Esophagus (tissue), 2 donors: ENCODE measurements at regions not wholly inside any gene's neighbourhood (a gene's known extent, or its start where the extent isn't known, plus 50 kb on each side); places are given as distances from the start of the nearest gene placed in this dataset.
"Not testable (repeated sequence)": the region's sequence is repeated elsewhere in the genome, so short reads cannot be mapped to it uniquely, and the experiment has no call there.

Experiments used
- H3K27ac ChIP-seq, 2 donors: one replicate each; pipeline ENCODE4 v1.5.1; 2013; ENCODE audit warnings: low read depth in 2 of 2, mild to moderate bottlenecking in 2 of 2, inconsistent platforms in 1 of 2, low read length in 1 of 2, moderate library complexity in 1 of 2
- H3K27me3 ChIP-seq, 2 donors: one replicate each; pipeline ENCODE4 v1.6.1; 2013; ENCODE audit warnings: low read length in 2 of 2, control low read depth in 1 of 2, mild to moderate bottlenecking in 1 of 2; ENCODE audit not compliant: insufficient read depth in 2 of 2, control insufficient read depth in 1 of 2
- H3K36me3 ChIP-seq, 2 donors: one replicate each; pipeline ENCODE4 v1.6.1; 2013; ENCODE audit warnings: low read length in 1 of 2; ENCODE audit not compliant: control insufficient read depth in 2 of 2, insufficient read depth in 2 of 2
- H3K4me1 ChIP-seq, 2 donors: one replicate each; pipeline ENCODE4 v1.6.1; 2013; ENCODE audit warnings: low read length in 1 of 2; ENCODE audit not compliant: control insufficient read depth in 2 of 2, insufficient read depth in 2 of 2
- H3K4me3 ChIP-seq, 2 donors: one replicate each; pipeline ENCODE4 v1.5.1; 2013; ENCODE audit warnings: low read length in 2 of 2, mild to moderate bottlenecking in 2 of 2, low read depth in 1 of 2, moderate library complexity in 1 of 2
- H3K9me3 ChIP-seq, 2 donors: one replicate each; pipeline ENCODE4 v1.6.1; 2013; ENCODE audit warnings: mild to moderate bottlenecking in 2 of 2, low read depth in 1 of 2, low read length in 1 of 2, moderate library complexity in 1 of 2; ENCODE audit not compliant: control insufficient read depth in 2 of 2, insufficient read depth in 1 of 2
- WGBS, 2 donors: extraction: QIAGEN DNeasy Blood & Tissue Kit; methylation state at CpG; one replicate each; pipeline ENCODE4 v1.1.7; 2013; 5-methylcytosine and 5-hydroxymethylcytosine counted together
- donor health status: healthy with polysubstance abuse.
- donor health status: Bipolar disorder and iron deficiency.

DNA sequence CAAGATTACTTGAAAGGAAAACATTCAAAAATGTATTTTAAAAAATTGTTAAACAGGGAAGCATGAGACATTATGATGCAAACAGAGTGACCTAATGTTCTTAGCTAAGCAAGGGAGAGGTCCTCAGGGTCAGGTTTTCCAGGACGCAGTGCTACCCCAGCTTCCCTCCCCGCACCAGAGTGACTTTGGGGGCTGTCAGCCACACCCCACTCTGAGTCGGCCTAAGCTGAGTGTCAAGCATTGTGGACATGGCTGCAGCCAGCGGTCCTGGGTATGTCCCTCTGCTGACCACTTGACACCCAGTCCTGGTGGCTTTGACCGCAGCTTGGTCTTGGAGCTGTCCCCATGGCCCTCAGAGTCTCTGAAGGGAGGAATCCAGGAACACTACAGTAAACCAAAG lies 54.9 kb upstream of the CD93 start:
- peaks cover 2 to 44% of the 10 kb centered on the region in 2 donors for H3K4me1 ChIP-seq
- 87 to 95% methylated on average over 5 of the region's 5 CpGs for WGBS, 2 donors

GRCh38 chr20:23139984-23140383 lies 53.9 kb upstream of the CD93 start:
- WGBS, 2 donors: 56 to 86% methylated on average over 1 of the region's 1 CpG
- H3K4me3 ChIP-seq, H3K27ac ChIP-seq, H3K36me3 ChIP-seq, H3K27me3 ChIP-seq, H3K9me3 ChIP-seq: not testable (repeated sequence)
- peaks cover 2 to 40% of the 10 kb centered on the region in 2 donors for H3K4me1 ChIP-seq

More for the DNA sequence above, 54.9 kb upstream of the CD93 start:
- Histone ChIP-seq H3K36me3 (no peaks in the 10 kb centered on the region), H3K27me3 (no peaks in the 10 kb centered on the region), H3K4me3 (no peak overlapping the region), H3K27ac (no peak overlapping the region), H3K9me3 (no peaks in the 10 kb centered on the region)

DNA sequence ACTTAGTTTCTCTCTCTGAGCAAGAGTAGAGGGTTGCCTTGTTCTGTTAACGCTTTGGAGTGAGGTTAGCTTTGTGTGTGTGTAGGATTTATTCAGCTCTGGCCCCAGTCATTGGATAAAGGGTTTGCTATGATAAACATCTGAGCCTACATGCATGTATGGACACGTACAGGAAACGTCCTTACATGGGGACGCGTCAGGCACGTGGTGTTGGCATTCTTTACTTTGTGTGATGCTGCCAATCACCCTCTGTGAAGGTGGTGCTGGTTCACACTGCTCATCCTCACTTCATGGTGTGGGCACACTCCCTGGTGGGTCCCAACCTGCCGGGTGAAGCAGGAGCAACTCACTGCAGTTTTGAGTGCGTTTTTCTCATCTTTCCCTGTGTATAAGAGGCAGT lies 53.4 kb upstream of the CD93 start:
- Histone ChIP-seq H3K4me3 (no peak overlapping the region), H3K27ac (peak overlapping the region in 1 of 2 donors; percentile 77), H3K4me1 (peaks cover 2 to 37% of the 10 kb centered on the region in 2 donors), H3K9me3 (no peaks in the 10 kb centered on the region), H3K36me3 (no peaks in the 10 kb centered on the region), H3K27me3 (no peaks in the 10 kb centered on the region)
- 49 to 56% methylated on average over 8 of the region's 8 CpGs for WGBS, 2 donors

- 87 to 89% methylated on average over 3 of the region's 3 CpGs for WGBS, 2 donors
- Histone ChIP-seq H3K36me3 (no peaks in the 10 kb centered on the region), H3K27ac (peak overlapping the region; percentile 43 to 57), H3K9me3 (no peaks in the 10 kb centered on the region), H3K4me1 (peaks cover 2 to 30% of the 10 kb centered on the region in 2 donors), H3K27me3 (no peaks in the 10 kb centered on the region), H3K4me3 (no peak overlapping the region)
Measured at GRCh38 chr20:23138682-23139081, 52.6 kb upstream of the CD93 start.

DNA sequence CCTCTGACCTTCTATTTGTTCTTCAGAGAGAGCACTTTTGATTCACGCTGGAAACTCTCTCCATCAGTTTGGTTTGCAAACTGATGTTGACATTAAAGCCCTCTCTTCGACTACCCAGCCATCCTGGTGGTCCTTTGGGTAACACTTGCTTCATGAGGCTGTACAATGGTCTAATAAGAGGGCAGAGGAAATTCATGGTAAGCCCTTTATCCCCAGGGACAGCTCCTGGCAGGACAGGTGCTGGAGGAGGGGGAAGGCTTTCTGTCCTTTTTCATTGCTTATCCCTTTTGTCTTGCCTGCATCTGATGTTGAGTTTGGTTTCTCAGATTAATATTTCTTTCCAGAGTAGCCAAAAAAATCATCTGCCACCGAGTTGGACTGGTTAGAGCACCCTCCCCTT lies 52.1 kb upstream of the CD93 start:
- H3K9me3 ChIP-seq: no peaks in the 10 kb centered on the region
- no peak overlapping the region for H3K4me3 ChIP-seq
- H3K36me3 ChIP-seq: no peaks in the 10 kb centered on the region
- H3K4me1 ChIP-seq: peaks cover 2 to 32% of the 10 kb centered on the region in 2 donors
- no peaks in the 10 kb centered on the region for H3K27me3 ChIP-seq
- H3K27ac ChIP-seq: peak overlapping the region; percentile 87 to 94
- 71 to 78% methylated on average over 3 of the region's 3 CpGs for WGBS, 2 donors

- peaks cover 2 to 25% of the 10 kb centered on the region in 2 donors for H3K4me1 ChIP-seq
- no peaks in the 10 kb centered on the region for H3K36me3 ChIP-seq
- no peaks in the 10 kb centered on the region for H3K9me3 ChIP-seq
- H3K27me3 ChIP-seq: no peaks in the 10 kb centered on the region
- no peak overlapping the region for H3K4me3 ChIP-seq
- H3K27ac ChIP-seq: peak overlapping the region; percentile 87 to 94
- WGBS, 2 donors: 65 to 70% methylated on average over 20 of the region's 20 CpGs
Measured at GRCh38 chr20:23136893-23137745, 51.0 kb upstream of the CD93 start.

- no peak overlapping the region for H3K4me3 ChIP-seq
- no peaks in the 10 kb centered on the region for H3K36me3 ChIP-seq
- H3K27me3 ChIP-seq: no peaks in the 10 kb centered on the region
- 84 to 89% methylated on average over 8 of the region's 8 CpGs for WGBS, 2 donors
- H3K4me1 ChIP-seq: peaks cover 2 to 19% of the 10 kb centered on the region in 2 donors
- H3K27ac ChIP-seq: peak overlapping the region; percentile 87 to 94
- H3K9me3 ChIP-seq: no peaks in the 10 kb centered on the region
Measured at GRCh38 chr20:23135449-23136420, 49.6 kb upstream of the CD93 start.
